WTC11 (cell line): ENCODE measurements at regions not wholly inside any gene's neighbourhood (a gene's known extent, or its start where the extent isn't known, plus 50 kb on each side); places are given as distances from the start of the nearest gene placed in this dataset.

ENCODE experiments used
- CTCF ChIP-seq: fragments of 200-600 bp; IDR thresholded peaks from 2 replicates; pipeline ENCODE4 v1.8.0; 2022; ENCODE audit warnings: antibody characterized with exemption
- FOXP4 ChIP-seq: sonication (generic); formaldehyde crosslinking; IDR thresholded peaks from 2 replicates; pipeline ENCODE4 v1.8.0; 2022; ENCODE audit warnings: mild to moderate bottlenecking, missing genetic modification reagents
- HMGXB4 ChIP-seq: sonication (generic); formaldehyde crosslinking; IDR thresholded peaks from 2 replicates; pipeline ENCODE4 v1.8.1; 2023; ENCODE audit warnings: mild to moderate bottlenecking, moderate library complexity, missing genetic modification reagents
- NFYB ChIP-seq: sonication (generic); formaldehyde crosslinking; conservative IDR thresholded peaks from 2 replicates; pipeline ENCODE4 v1.8.0; 2022; ENCODE audit warnings: low read depth, missing genetic modification reagents

- TF ChIP-seq NFYB (CRISPR knock-in tag) (no peak), CTCF (no peak), FOXP4 (CRISPR knock-in tag) (no peak), HMGXB4 (CRISPR knock-in tag) (no peak)
Measured at GRCh38 chr11:82536706-82537105, 197.0 kb downstream of the FAM181B start.
